Ovary (tissue), 7 donors: ENCODE measurements at regions not wholly inside any gene's neighbourhood (a gene's known extent, or its start where the extent isn't known, plus 50 kb on each side); places are given as distances from the start of the nearest gene placed in this dataset.

Source experiments
- DNase-seq, 5 donors: peaks; one replicate each; pipeline ENCODE4 v3.0.0-alpha.2; 2019 to 2020
- H3K27ac ChIP-seq, 2 donors: fragments of 200-600 bp; one replicate each; pipeline versions ENCODE4 v1.5.1 to v1.8.0; 2019 to 2022
- H3K27me3 ChIP-seq: fragments of 200-600 bp; one replicate; pipeline ENCODE4 v1.8.0; 2022
- H3K36me3 ChIP-seq: fragments of 200-600 bp; sonication (generic); one replicate; pipeline ENCODE4 v1.5.1; 2019
- H3K4me1 ChIP-seq: one replicate; pipeline ENCODE4 v1.8.1; 2013; ENCODE audit warnings: mild to moderate bottlenecking, moderate library complexity; ENCODE audit not compliant: insufficient read depth
- H3K4me3 ChIP-seq: fragments of 200-600 bp; sonication (generic); one replicate; pipeline ENCODE4 v1.5.1; 2017
- H3K9me3 ChIP-seq, 2 donors: fragments of 200-600 bp in 1 of 2; sonication (generic) in 1 of 2; one replicate each; pipeline versions ENCODE4 v1.5.1 to v1.8.1; 2013 to 2019; ENCODE audit warnings: mild to moderate bottlenecking in 1 of 2, moderate library complexity in 1 of 2
- CTCF ChIP-seq, 3 donors: fragments of 450-650 bp in 2 of 3; fragments of 200-600 bp in 1 of 3; IDR thresholded peaks; one replicate each; pipeline versions ENCODE4 v1.5.1 to v1.8.0; 2016 to 2022; ENCODE audit warnings: antibody characterized with exemption in 3 of 3, mild to moderate bottlenecking in 1 of 3
- EP300 ChIP-seq: sonication (generic); formaldehyde crosslinking; IDR thresholded peaks from one replicate; pipeline ENCODE4 v1.6.1; 2017; ENCODE audit warnings: antibody characterized with exemption
- POLR2A ChIP-seq: fragments of 450-650 bp; IDR thresholded peaks from one replicate; pipeline ENCODE4 v1.6.1; 2017; ENCODE audit warnings: antibody characterized with exemption, mild to moderate bottlenecking, moderate library complexity
- WGBS, 3 donors: extraction: QIAGEN DNeasy Blood & Tissue Kit in 1 of 3; methylation state at CpG; one replicate each; pipeline versions ENCODE4 v1.1.5 to v1.1.7; 2013 to 2017; 5-methylcytosine and 5-hydroxymethylcytosine counted together
- intact Hi-C, 4 donors: fragments of 100-400 bp; cut with DNase I; formaldehyde crosslinking; loops; one replicate each; pipeline versions ENCODE4 v1.11.0 to v1.15.1; 2022 to 2023
- donor health status: DM: no; HTN: no; CAD: no; lungs with moderate emphysema.
- donor health status: DM: no; HTN: no; CAD: no.
- donor health status: Bipolar disorder and iron deficiency.
- donor health status: DM: no; HTN: no; CAD: no.
- donor health status: DM: yes; HTN: yes; CAD: no.

GRCh38 chr15:25624504-25625177 lies 185.8 kb upstream of the UBE3A start:
- intact Hi-C loops, result no loop called here
- Histone ChIP-seq H3K4me3 (no peak overlapping the region), H3K27me3 (no peaks in the 10 kb centered on the region), H3K36me3 (no peaks in the 10 kb centered on the region), H3K27ac (no peak overlapping the region), H3K4me1 (no peaks in the 10 kb centered on the region), H3K9me3 (no peaks in the 10 kb centered on the region)
- TF ChIP-seq POLR2A (no peak), CTCF (IDR thresholded peaks at IDR 0.05) (no peak), EP300 (no peak)
- no peak for DNase-seq
- WGBS, 3 donors, result 61 to 72% (median 70%) methylated on average over 10 to 11 of the region's 11 CpGs

GRCh38 chr15:25623708-25624107 lies 184.9 kb upstream of the UBE3A start:
- Histone ChIP-seq H3K4me3 (no peak overlapping the region), H3K36me3 (no peaks in the 10 kb centered on the region), H3K27me3 (no peaks in the 10 kb centered on the region), H3K27ac (no peak overlapping the region), H3K9me3 (no peaks in the 10 kb centered on the region), H3K4me1 (no peaks in the 10 kb centered on the region)
- intact Hi-C loops, result no loop called here
- no peak for TF ChIP-seq CTCF (IDR thresholded peaks at IDR 0.05)
- no peak for TF ChIP-seq POLR2A
- no peak for TF ChIP-seq EP300
- no peak for DNase-seq
- WGBS, 3 donors, result 56 to 62% (median 57%) methylated on average over 5 of the region's 5 CpGs

GRCh38 chr15:25620466-25620865 lies 181.6 kb upstream of the UBE3A start:
- no peaks in the 10 kb centered on the region for H3K9me3 ChIP-seq
- no peak overlapping the region for H3K4me3 ChIP-seq
- H3K4me1 ChIP-seq, result no peaks in the 10 kb centered on the region
- DNase-seq, result no peak
- intact Hi-C loops, result no loop called here
- H3K36me3 ChIP-seq, result no peaks in the 10 kb centered on the region
- WGBS, 3 donors, result 77 to 81% (median 78%) methylated on average over 4 of the region's 4 CpGs
- H3K27me3 ChIP-seq, result no peaks in the 10 kb centered on the region
- no peak for TF ChIP-seq POLR2A
- no peak for TF ChIP-seq CTCF (IDR thresholded peaks at IDR 0.05)
- TF ChIP-seq EP300, result no peak
- no peak overlapping the region for H3K27ac ChIP-seq

GRCh38 chr15:25619761-25620160 lies 180.9 kb upstream of the UBE3A start:
- no peak for TF ChIP-seq EP300
- no peak for TF ChIP-seq CTCF (IDR thresholded peaks at IDR 0.05)
- no peak for TF ChIP-seq POLR2A
- DNase-seq, result no peak
- Histone ChIP-seq H3K4me3 (no peak overlapping the region), H3K9me3 (no peaks in the 10 kb centered on the region), H3K27me3 (no peaks in the 10 kb centered on the region), H3K27ac (no peak overlapping the region), H3K4me1 (no peaks in the 10 kb centered on the region), H3K36me3 (no peaks in the 10 kb centered on the region)
- 79 to 95% (median 91%) methylated on average over 8 to 9 of the region's 9 CpGs for WGBS, 3 donors
- intact Hi-C loops, result loop anchor here in 1 of 4 donors (5.0 kb wide), 1 partner anchor 52 kb away; no protein-coding TSS in a partner anchor
